ENCODE measurements at regions not wholly inside any gene's neighbourhood (a gene's known extent, or its start where the extent isn't known, plus 50 kb on each side); places are given as distances from the start of the nearest gene placed in this dataset.

DNA sequence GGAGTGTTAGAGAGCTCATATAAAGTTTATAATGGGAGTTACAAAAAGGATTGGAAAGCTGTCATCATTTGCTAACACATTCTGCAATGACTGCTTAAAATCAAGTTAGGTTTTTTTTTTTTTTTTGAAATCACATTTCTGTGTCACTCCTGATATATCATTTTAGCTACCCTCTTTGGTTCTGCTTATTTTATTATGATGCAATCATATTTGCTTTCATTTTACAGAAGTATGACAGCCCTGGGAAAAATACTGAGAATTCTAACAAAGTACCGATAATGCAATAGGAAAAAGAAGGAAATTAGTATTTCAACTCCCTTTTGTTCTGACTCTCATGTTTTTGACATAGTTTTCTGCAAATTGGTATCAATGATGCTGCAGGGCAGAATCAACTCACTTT lies 71.6 kb upstream of the MDGA2 start:
- Histone ChIP-seq H3K27me3 (ENCODE audit: control insufficient read depth, low read length) (no peaks in the 10 kb centered on the region), H3K36me3 (ENCODE audit: control insufficient read depth, low read length) (no peaks in the 10 kb centered on the region), H3K4me3 (ENCODE audit: low read length) (no peak overlapping the region), H4K20me1 (ENCODE audit: control insufficient read depth, insufficient read depth, low read depth, low read length) (no peaks in the 10 kb centered on the region), H3K9me2 (replicated peaks; ENCODE audit: control insufficient read depth, low read length) (no peaks in the 10 kb centered on the region; the same call in 1 of the 2 replicates), H3K9me3 (ENCODE audit: control insufficient read depth, insufficient read depth, low read length) (no peaks in the 10 kb centered on the region), H3F3A (ENCODE audit: control insufficient read depth, insufficient read depth) (no peaks in the 10 kb centered on the region), H3K27ac (ENCODE audit: low read depth, low read length) (no peak overlapping the region), H3K4me2 (ENCODE audit: low read length) (no peak overlapping the region), H3K4me1 (ENCODE audit: control insufficient read depth, low read length) (no peaks in the 10 kb centered on the region), H3K79me2 (ENCODE audit: control insufficient read depth, low read length) (no peaks in the 10 kb centered on the region)
- TF ChIP-seq EZH2phosphoT487 (IDR thresholded peaks at IDR 0.05; ENCODE audit: borderline replicate concordance, low read length) = no peak
- TF ChIP-seq, protein P1, sequence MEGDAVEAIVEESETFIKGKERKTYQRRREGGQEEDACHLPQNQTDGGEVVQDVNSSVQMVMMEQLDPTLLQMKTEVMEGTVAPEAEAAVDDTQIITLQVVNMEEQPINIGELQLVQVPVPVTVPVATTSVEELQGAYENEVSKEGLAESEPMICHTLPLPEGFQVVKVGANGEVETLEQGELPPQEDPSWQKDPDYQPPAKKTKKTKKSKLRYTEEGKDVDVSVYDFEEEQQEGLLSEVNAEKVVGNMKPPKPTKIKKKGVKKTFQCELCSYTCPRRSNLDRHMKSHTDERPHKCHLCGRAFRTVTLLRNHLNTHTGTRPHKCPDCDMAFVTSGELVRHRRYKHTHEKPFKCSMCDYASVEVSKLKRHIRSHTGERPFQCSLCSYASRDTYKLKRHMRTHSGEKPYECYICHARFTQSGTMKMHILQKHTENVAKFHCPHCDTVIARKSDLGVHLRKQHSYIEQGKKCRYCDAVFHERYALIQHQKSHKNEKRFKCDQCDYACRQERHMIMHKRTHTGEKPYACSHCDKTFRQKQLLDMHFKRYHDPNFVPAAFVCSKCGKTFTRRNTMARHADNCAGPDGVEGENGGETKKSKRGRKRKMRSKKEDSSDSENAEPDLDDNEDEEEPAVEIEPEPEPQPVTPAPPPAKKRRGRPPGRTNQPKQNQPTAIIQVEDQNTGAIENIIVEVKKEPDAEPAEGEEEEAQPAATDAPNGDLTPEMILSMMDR (IDR thresholded peaks at IDR 0.05; ENCODE audit: low read depth, low read length, poor library complexity, severe bottlenecking) = no peak

DNA sequence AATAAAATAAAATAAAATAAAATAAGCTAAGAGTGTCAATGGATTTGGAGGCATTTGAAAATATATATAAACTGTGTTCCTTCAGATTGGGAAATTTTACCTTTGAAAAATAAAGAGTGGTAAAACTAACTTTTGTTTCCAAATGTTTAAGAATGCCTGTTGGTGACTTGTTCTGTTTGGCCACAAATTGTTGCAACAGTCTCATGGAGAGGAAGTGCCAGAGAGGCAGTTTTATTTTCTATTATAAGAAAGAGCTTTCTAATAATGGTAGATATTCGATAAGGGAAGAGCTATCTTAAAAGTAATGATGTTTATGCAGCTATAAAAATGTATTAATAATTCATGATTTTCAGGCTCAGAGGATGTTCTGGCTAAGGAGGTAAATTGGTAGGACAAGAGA lies 68.8 kb upstream of the MDGA2 start:
- Histone ChIP-seq H3K4me2 (ENCODE audit: low read length) (no peak overlapping the region), H3K4me1 (ENCODE audit: control insufficient read depth, low read length) (no peaks in the 10 kb centered on the region)

DNA sequence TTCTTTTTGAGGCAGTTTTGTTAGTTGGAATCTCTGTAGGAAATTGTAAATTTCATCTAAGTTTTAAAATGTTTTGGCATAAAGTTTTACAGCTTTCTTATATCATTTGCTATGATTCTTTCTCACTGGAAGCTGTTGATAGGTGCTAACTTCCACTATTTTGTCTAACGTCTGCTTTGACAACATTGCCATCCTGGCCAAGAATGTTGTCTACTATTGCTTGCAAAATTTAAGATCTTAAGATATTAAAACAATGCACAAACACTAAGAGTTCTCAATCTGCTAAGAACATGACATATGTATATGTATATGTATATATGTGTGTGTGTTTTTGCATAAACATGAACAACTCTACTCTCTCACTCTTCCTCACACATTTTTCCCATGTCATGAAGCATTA lies 64.1 kb upstream of the MDGA2 start:
- TF ChIP-seq, protein P1 (IDR thresholded peaks at IDR 0.05; ENCODE audit: low read depth, low read length, poor library complexity, severe bottlenecking) = no peak
- no peak for TF ChIP-seq EZH2phosphoT487 (IDR thresholded peaks at IDR 0.05; ENCODE audit: borderline replicate concordance, low read length)
- H3K9me2 ChIP-seq (replicated peaks; ENCODE audit: control insufficient read depth, low read length) = no peaks in the 10 kb centered on the region
- no peaks in the 10 kb centered on the region for H4K20me1 ChIP-seq (ENCODE audit: control insufficient read depth, insufficient read depth, low read depth, low read length)
- no peak overlapping the region for H3K4me3 ChIP-seq (ENCODE audit: low read length)
- no peaks in the 10 kb centered on the region for H3K36me3 ChIP-seq (ENCODE audit: control insufficient read depth, low read length)
- H3K4me1 ChIP-seq (ENCODE audit: control insufficient read depth, low read length) = no peaks in the 10 kb centered on the region
- H3K27ac ChIP-seq (ENCODE audit: low read depth, low read length) = no peak overlapping the region
- no peaks in the 10 kb centered on the region for H3K27me3 ChIP-seq (ENCODE audit: control insufficient read depth, low read length)
- no peaks in the 10 kb centered on the region for H3K79me2 ChIP-seq (ENCODE audit: control insufficient read depth, low read length)
- no peaks in the 10 kb centered on the region for H3K9me3 ChIP-seq (ENCODE audit: control insufficient read depth, insufficient read depth, low read length)
- H3K4me2 ChIP-seq (ENCODE audit: low read length) = no peak overlapping the region
- H3F3A ChIP-seq (ENCODE audit: control insufficient read depth, insufficient read depth) = no peaks in the 10 kb centered on the region

More for the DNA sequence above, 68.8 kb upstream of the MDGA2 start:
- Histone ChIP-seq H3K4me3 (ENCODE audit: low read length) (no peak overlapping the region), H3F3A (ENCODE audit: control insufficient read depth, insufficient read depth) (no peaks in the 10 kb centered on the region), H3K27ac (ENCODE audit: low read depth, low read length) (no peak overlapping the region), H3K36me3 (ENCODE audit: control insufficient read depth, low read length) (no peaks in the 10 kb centered on the region), H4K20me1 (ENCODE audit: control insufficient read depth, insufficient read depth, low read depth, low read length) (no peaks in the 10 kb centered on the region), H3K9me3 (ENCODE audit: control insufficient read depth, insufficient read depth, low read length) (no peaks in the 10 kb centered on the region), H3K27me3 (ENCODE audit: control insufficient read depth, low read length) (no peaks in the 10 kb centered on the region), H3K79me2 (ENCODE audit: control insufficient read depth, low read length) (no peaks in the 10 kb centered on the region), H3K9me2 (replicated peaks; ENCODE audit: control insufficient read depth, low read length) (no peaks in the 10 kb centered on the region; the same call in 1 of the 2 replicates)
- no peak for TF ChIP-seq EZH2phosphoT487 (IDR thresholded peaks at IDR 0.05; ENCODE audit: borderline replicate concordance, low read length)
- TF ChIP-seq, protein P1 (IDR thresholded peaks at IDR 0.05; ENCODE audit: low read depth, low read length, poor library complexity, severe bottlenecking) = no peak
